HL-60 (cell line): ENCODE measurements at regions not wholly inside any gene's neighbourhood (a gene's known extent, or its start where the extent isn't known, plus 50 kb on each side); places are given as distances from the start of the nearest gene placed in this dataset.

Source experiments
- POLR2AphosphoS5 ChIP-seq: IDR thresholded peaks from 2 replicates; pipeline ENCODE4 v1.6.1; 2012; ENCODE audit warnings: low read depth
- REST ChIP-seq: IDR thresholded peaks from 2 replicates; pipeline ENCODE4 v1.6.1; 2012; ENCODE audit warnings: low read depth; ENCODE audit not compliant: insufficient replicate concordance
- TF ChIP-seq, protein P1 (sequence below): IDR thresholded peaks from one replicate; pipeline ENCODE4 v1.5.1; 2011; ENCODE audit warnings: low read length, control low read depth, inconsistent platforms; ENCODE audit not compliant: insufficient read depth

- TF ChIP-seq, protein P1, sequence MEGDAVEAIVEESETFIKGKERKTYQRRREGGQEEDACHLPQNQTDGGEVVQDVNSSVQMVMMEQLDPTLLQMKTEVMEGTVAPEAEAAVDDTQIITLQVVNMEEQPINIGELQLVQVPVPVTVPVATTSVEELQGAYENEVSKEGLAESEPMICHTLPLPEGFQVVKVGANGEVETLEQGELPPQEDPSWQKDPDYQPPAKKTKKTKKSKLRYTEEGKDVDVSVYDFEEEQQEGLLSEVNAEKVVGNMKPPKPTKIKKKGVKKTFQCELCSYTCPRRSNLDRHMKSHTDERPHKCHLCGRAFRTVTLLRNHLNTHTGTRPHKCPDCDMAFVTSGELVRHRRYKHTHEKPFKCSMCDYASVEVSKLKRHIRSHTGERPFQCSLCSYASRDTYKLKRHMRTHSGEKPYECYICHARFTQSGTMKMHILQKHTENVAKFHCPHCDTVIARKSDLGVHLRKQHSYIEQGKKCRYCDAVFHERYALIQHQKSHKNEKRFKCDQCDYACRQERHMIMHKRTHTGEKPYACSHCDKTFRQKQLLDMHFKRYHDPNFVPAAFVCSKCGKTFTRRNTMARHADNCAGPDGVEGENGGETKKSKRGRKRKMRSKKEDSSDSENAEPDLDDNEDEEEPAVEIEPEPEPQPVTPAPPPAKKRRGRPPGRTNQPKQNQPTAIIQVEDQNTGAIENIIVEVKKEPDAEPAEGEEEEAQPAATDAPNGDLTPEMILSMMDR, result no peak
- TF ChIP-seq POLR2AphosphoS5 (no peak), REST (no peak)
Measured at GRCh38 chr6:167661552-167662044, 165.1 kb upstream of the AFDN start.
